GM18909 (cell line): ENCODE measurements at regions not wholly inside any gene's neighbourhood (a gene's known extent, or its start where the extent isn't known, plus 50 kb on each side); places are given as distances from the start of the nearest gene placed in this dataset.
"Not testable (repeated sequence)": the region's sequence is repeated elsewhere in the genome, so short reads cannot be mapped to it uniquely, and the experiment has no call there.

Experiments used
- ATAC-seq: cut with Tn5 transposase; IDR thresholded peaks from one replicate; pipeline ENCODE4 v1.9.1; 2021; ENCODE audit warnings: mild to moderate bottlenecking; ENCODE audit not compliant: unreplicated experiment, poor library complexity

GRCh38 chr2:116754381-116755101, 1060.0 kb upstream of the DDX18 start:
- no peak for ATAC-seq

- no peak for ATAC-seq
These were observed 1052.6 kb upstream of the DDX18 start for GRCh38 chr2:116761864-116762263.

GRCh38 chr2:116769514-116769913, 1045.0 kb upstream of the DDX18 start:
- ATAC-seq, result no peak

GRCh38 chr2:116776556-116776955, 1037.9 kb upstream of the DDX18 start:
- no peak for ATAC-seq

- ATAC-seq, result no peak
These were observed 1026.6 kb upstream of the DDX18 start for GRCh38 chr2:116787848-116788247.

GRCh38 chr2:116802671-116803070, 1011.8 kb upstream of the DDX18 start:
- ATAC-seq, result no peak

- ATAC-seq, result no peak
These were observed 1009.6 kb upstream of the DDX18 start for GRCh38 chr2:116804901-116805300.

GRCh38 chr2:116806505-116806904, 1008.0 kb upstream of the DDX18 start:
- not testable (repeated sequence) for ATAC-seq

GRCh38 chr2:116809109-116809508, 1005.4 kb upstream of the DDX18 start:
- no peak for ATAC-seq

- no peak for ATAC-seq
These were observed 1004.4 kb upstream of the DDX18 start for GRCh38 chr2:116810071-116810470.

GRCh38 chr2:116810645-116811044, 1003.8 kb upstream of the DDX18 start:
- no peak for ATAC-seq

- no peak for ATAC-seq
These were observed 995.1 kb upstream of the DDX18 start for GRCh38 chr2:116819355-116819754.

- no peak for ATAC-seq
These were observed 993.5 kb upstream of the DDX18 start for GRCh38 chr2:116820986-116821385.

GRCh38 chr2:116829543-116829942, 984.9 kb upstream of the DDX18 start:
- not testable (repeated sequence) for ATAC-seq

- no peak for ATAC-seq
These were observed 982.3 kb upstream of the DDX18 start for GRCh38 chr2:116832148-116832547.

- no peak for ATAC-seq
These were observed 981.4 kb upstream of the DDX18 start for GRCh38 chr2:116833052-116833451.

GRCh38 chr2:116842164-116842563, 972.3 kb upstream of the DDX18 start:
- ATAC-seq, result no peak

- no peak for ATAC-seq
These were observed 954.8 kb upstream of the DDX18 start for GRCh38 chr2:116859708-116860107.

GRCh38 chr2:116874021-116874420, 940.5 kb upstream of the DDX18 start:
- ATAC-seq, result no peak

GRCh38 chr2:116877274-116877673, 937.2 kb upstream of the DDX18 start:
- no peak for ATAC-seq

- ATAC-seq, result no peak
These were observed 936.5 kb upstream of the DDX18 start for GRCh38 chr2:116877944-116878343.

GRCh38 chr2:116879650-116880160, 934.8 kb upstream of the DDX18 start:
- ATAC-seq, result no peak
